GM19468 (cell line): ENCODE measurements at regions not wholly inside any gene's neighbourhood (a gene's known extent, or its start where the extent isn't known, plus 50 kb on each side); places are given as distances from the start of the nearest gene placed in this dataset.
"Not testable (repeated sequence)": the region's sequence is repeated elsewhere in the genome, so short reads cannot be mapped to it uniquely, and the experiment has no call there.

Experiments used
- ATAC-seq: cut with Tn5 transposase; IDR thresholded peaks from one replicate; pipeline ENCODE4 v1.9.1; 2021; ENCODE audit warnings: mild to moderate bottlenecking, moderate library complexity, moderate number of reproducible peaks; ENCODE audit not compliant: unreplicated experiment; ENCODE audit errors: extremely low read depth

- ATAC-seq: not testable (repeated sequence)
These were observed 86.8 kb upstream of the ADORA2B start for GRCh38 chr17:15858082-15858481.

- ATAC-seq: not testable (repeated sequence)
These were observed 84.2 kb upstream of the ADORA2B start for GRCh38 chr17:15860774-15861173.

- ATAC-seq: not testable (repeated sequence)
These were observed 80.9 kb upstream of the ADORA2B start for GRCh38 chr17:15864061-15864460.

GRCh38 chr17:15864472-15864871 is 80.5 kb upstream of the ADORA2B start:
- ATAC-seq: not testable (repeated sequence)

GRCh38 chr17:15866015-15866414 is 78.9 kb upstream of the ADORA2B start:
- not testable (repeated sequence) for ATAC-seq

GRCh38 chr17:15867331-15867730 is 77.6 kb upstream of the ADORA2B start:
- not testable (repeated sequence) for ATAC-seq

GRCh38 chr17:15869868-15870267 is 75.1 kb upstream of the ADORA2B start:
- ATAC-seq: not testable (repeated sequence)

GRCh38 chr17:15872677-15873076 is 72.3 kb upstream of the ADORA2B start:
- ATAC-seq: not testable (repeated sequence)

- not testable (repeated sequence) for ATAC-seq
These were observed 66.9 kb upstream of the ADORA2B start for GRCh38 chr17:15877882-15878500.

- ATAC-seq: no peak
These were observed 62.7 kb upstream of the ADORA2B start for GRCh38 chr17:15882058-15882720.

GRCh38 chr17:15882777-15883176 is 62.2 kb upstream of the ADORA2B start:
- ATAC-seq: no peak

GRCh38 chr17:15883617-15884111 is 61.3 kb upstream of the ADORA2B start:
- no peak for ATAC-seq

GRCh38 chr17:15884731-15885130 is 60.2 kb upstream of the ADORA2B start:
- ATAC-seq: no peak

- ATAC-seq: no peak
These were observed 59.2 kb upstream of the ADORA2B start for GRCh38 chr17:15885770-15886169.

GRCh38 chr17:15886221-15886620 is 58.7 kb upstream of the ADORA2B start:
- no peak for ATAC-seq

- ATAC-seq: no peak
These were observed 58.1 kb upstream of the ADORA2B start for GRCh38 chr17:15886804-15887203.

GRCh38 chr17:15888436-15888835 is 56.5 kb upstream of the ADORA2B start:
- ATAC-seq: no peak

- ATAC-seq: no peak
These were observed 54.5 kb upstream of the ADORA2B start for GRCh38 chr17:15890279-15890892.

- no peak for ATAC-seq
These were observed 53.6 kb upstream of the ADORA2B start for GRCh38 chr17:15891318-15891717.

- ATAC-seq: no peak
These were observed 52.7 kb upstream of the ADORA2B start for GRCh38 chr17:15892244-15892643.
